HG03039 (cell line): ENCODE measurements at regions not wholly inside any gene's neighbourhood (a gene's known extent, or its start where the extent isn't known, plus 50 kb on each side); places are given as distances from the start of the nearest gene placed in this dataset.
"Not testable (repeated sequence)": the region's sequence is repeated elsewhere in the genome, so short reads cannot be mapped to it uniquely, and the experiment has no call there.

Experiments used
- ATAC-seq: cut with Tn5 transposase; IDR thresholded peaks from one replicate; pipeline ENCODE4 v1.9.1; 2021; ENCODE audit warnings: mild to moderate bottlenecking, moderate library complexity; ENCODE audit not compliant: unreplicated experiment

GRCh38 chrX:134045372-134045771 lies 60.0 kb upstream of the GPC3 start:
- not testable (repeated sequence) for ATAC-seq

- ATAC-seq, result not testable (repeated sequence)
Measured at GRCh38 chrX:134067107-134067506, 81.7 kb upstream of the GPC3 start.

GRCh38 chrX:134071899-134072298 lies 86.5 kb upstream of the GPC3 start:
- ATAC-seq, result not testable (repeated sequence)

- ATAC-seq, result no peak
Measured at GRCh38 chrX:134073341-134073740, 87.9 kb upstream of the GPC3 start.

- no peak for ATAC-seq
Measured at GRCh38 chrX:134074151-134074550, 88.8 kb upstream of the GPC3 start.

GRCh38 chrX:134075894-134076718 lies 90.7 kb upstream of the GPC3 start:
- no peak for ATAC-seq

- no peak for ATAC-seq
Measured at GRCh38 chrX:134095366-134095765, 110.0 kb upstream of the GPC3 start.

- no peak for ATAC-seq
Measured at GRCh38 chrX:134101636-134102035, 116.2 kb upstream of the GPC3 start.

GRCh38 chrX:134115270-134115669 lies 121.7 kb upstream of the CCDC160 start:
- ATAC-seq, result no peak

GRCh38 chrX:134137341-134137740 lies 99.6 kb upstream of the CCDC160 start:
- ATAC-seq, result no peak

GRCh38 chrX:134139090-134139489 lies 97.9 kb upstream of the CCDC160 start:
- ATAC-seq, result no peak

GRCh38 chrX:134144231-134144630 lies 92.8 kb upstream of the CCDC160 start:
- ATAC-seq, result peak; percentile 61

GRCh38 chrX:134146493-134146892 lies 90.5 kb upstream of the CCDC160 start:
- ATAC-seq, result no peak

- no peak for ATAC-seq
Measured at GRCh38 chrX:134148172-134148692, 88.8 kb upstream of the CCDC160 start.

- ATAC-seq, result no peak
Measured at GRCh38 chrX:134158821-134159512, 78.0 kb upstream of the CCDC160 start.

GRCh38 chrX:134161162-134161561 lies 75.8 kb upstream of the CCDC160 start:
- no peak for ATAC-seq

GRCh38 chrX:134162032-134162431 lies 75.0 kb upstream of the CCDC160 start:
- ATAC-seq, result no peak

GRCh38 chrX:134163836-134164235 lies 73.1 kb upstream of the CCDC160 start:
- no peak for ATAC-seq

- ATAC-seq, result no peak
Measured at GRCh38 chrX:134167591-134168203, 69.3 kb upstream of the CCDC160 start.

GRCh38 chrX:134171661-134172587 lies 65.1 kb upstream of the CCDC160 start:
- no peak for ATAC-seq
